Neural crest cell (in vitro differentiated cells): ENCODE measurements at regions not wholly inside any gene's neighbourhood (a gene's known extent, or its start where the extent isn't known, plus 50 kb on each side); places are given as distances from the start of the nearest gene placed in this dataset.

Experiments used
- DNase-seq: peaks from one replicate; pipeline ENCODE4 v3.0.0; 2021; ENCODE audit warnings: low read depth, mixed read lengths, low spot score
- H3K27ac Mint-ChIP-seq: one replicate; pipeline ENCODE4 v1.8.0; 2021; ENCODE audit warnings: mild to moderate bottlenecking, mixed read lengths; ENCODE audit not compliant: unreplicated experiment
- H3K27me3 Mint-ChIP-seq: 2 replicates; pipeline ENCODE4 v1.8.0; 2021; ENCODE audit warnings: low read depth, mild to moderate bottlenecking, mixed read lengths
- H3K36me3 Mint-ChIP-seq: 2 replicates; pipeline ENCODE4 v1.8.0; 2021; ENCODE audit warnings: low read depth, mild to moderate bottlenecking, mixed read lengths
- H3K4me1 Mint-ChIP-seq: 2 replicates; pipeline ENCODE4 v1.8.0; 2021; ENCODE audit warnings: mixed read lengths
- H3K4me3 Mint-ChIP-seq: one replicate; pipeline ENCODE4 v1.8.0; 2021; ENCODE audit warnings: mild to moderate bottlenecking, mixed read lengths
- H3K9me3 Mint-ChIP-seq: 2 replicates; pipeline ENCODE4 v1.8.0; 2021; ENCODE audit warnings: mixed read lengths
- TF ChIP-seq, protein P1 (sequence below): fragments of 200-600 bp; sonication (generic); conservative IDR thresholded peaks from 2 replicates; pipeline ENCODE4 v1.5.0; 2021; ENCODE audit warnings: antibody characterized with exemption, mild to moderate bottlenecking

GRCh38 chr11:70549796-70550195, 151.5 kb downstream of the CTTN start:
- Mint-ChIP-seq H3K27ac (no peak overlapping the region), H3K4me3 (no peak overlapping the region), H3K27me3 (no peaks in the 10 kb centered on the region), H3K4me1 (peaks cover 59% of the 10 kb centered on the region), H3K9me3 (no peaks in the 10 kb centered on the region), H3K36me3 (no peaks in the 10 kb centered on the region)
- DNase-seq, result no peak
- TF ChIP-seq, protein P1, sequence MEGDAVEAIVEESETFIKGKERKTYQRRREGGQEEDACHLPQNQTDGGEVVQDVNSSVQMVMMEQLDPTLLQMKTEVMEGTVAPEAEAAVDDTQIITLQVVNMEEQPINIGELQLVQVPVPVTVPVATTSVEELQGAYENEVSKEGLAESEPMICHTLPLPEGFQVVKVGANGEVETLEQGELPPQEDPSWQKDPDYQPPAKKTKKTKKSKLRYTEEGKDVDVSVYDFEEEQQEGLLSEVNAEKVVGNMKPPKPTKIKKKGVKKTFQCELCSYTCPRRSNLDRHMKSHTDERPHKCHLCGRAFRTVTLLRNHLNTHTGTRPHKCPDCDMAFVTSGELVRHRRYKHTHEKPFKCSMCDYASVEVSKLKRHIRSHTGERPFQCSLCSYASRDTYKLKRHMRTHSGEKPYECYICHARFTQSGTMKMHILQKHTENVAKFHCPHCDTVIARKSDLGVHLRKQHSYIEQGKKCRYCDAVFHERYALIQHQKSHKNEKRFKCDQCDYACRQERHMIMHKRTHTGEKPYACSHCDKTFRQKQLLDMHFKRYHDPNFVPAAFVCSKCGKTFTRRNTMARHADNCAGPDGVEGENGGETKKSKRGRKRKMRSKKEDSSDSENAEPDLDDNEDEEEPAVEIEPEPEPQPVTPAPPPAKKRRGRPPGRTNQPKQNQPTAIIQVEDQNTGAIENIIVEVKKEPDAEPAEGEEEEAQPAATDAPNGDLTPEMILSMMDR, result no peak

DNA sequence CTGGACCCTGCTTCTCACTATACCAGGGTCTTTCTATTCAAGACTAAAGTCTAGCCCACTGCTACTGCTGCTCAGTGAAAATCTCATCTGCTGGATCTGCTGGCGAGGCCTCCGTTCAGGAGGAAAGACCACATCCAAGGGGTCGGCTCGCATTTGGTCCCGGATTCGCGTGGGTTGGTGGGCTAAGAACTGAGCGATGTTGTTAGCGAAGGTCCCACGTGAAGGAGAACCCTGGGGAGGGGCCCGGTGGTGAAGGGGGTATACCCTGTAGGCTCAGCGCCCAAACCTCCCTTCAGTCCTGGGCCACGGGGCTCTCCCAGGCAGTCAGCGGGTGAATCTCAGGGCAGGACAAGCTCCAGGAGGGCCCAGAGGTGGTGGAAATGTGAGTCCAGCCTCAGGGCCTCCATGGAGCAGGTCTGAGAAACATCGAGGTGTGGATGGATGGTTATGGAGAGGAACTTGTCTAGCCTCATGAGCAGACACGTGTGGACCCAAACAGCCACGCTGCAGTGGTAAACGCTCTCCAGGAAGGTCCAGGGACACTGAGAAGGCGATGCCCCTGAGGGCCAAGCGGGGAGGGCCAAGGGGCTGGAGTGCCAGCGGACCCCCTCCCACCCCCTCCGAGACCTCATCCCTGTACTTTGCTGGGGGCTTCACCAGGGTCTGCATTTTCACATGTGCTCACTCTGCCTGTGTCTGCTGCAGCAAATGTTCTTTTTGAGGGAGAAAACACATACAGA, 152.3 kb downstream of the CTTN start:
- Mint-ChIP-seq H3K4me3 (no peak overlapping the region), H3K4me1 (peaks cover 59% of the 10 kb centered on the region), H3K36me3 (no peaks in the 10 kb centered on the region), H3K27ac (no peak overlapping the region), H3K9me3 (no peaks in the 10 kb centered on the region), H3K27me3 (no peaks in the 10 kb centered on the region)
- DNase-seq, result no peak
- TF ChIP-seq, protein P1, result no peak

DNA sequence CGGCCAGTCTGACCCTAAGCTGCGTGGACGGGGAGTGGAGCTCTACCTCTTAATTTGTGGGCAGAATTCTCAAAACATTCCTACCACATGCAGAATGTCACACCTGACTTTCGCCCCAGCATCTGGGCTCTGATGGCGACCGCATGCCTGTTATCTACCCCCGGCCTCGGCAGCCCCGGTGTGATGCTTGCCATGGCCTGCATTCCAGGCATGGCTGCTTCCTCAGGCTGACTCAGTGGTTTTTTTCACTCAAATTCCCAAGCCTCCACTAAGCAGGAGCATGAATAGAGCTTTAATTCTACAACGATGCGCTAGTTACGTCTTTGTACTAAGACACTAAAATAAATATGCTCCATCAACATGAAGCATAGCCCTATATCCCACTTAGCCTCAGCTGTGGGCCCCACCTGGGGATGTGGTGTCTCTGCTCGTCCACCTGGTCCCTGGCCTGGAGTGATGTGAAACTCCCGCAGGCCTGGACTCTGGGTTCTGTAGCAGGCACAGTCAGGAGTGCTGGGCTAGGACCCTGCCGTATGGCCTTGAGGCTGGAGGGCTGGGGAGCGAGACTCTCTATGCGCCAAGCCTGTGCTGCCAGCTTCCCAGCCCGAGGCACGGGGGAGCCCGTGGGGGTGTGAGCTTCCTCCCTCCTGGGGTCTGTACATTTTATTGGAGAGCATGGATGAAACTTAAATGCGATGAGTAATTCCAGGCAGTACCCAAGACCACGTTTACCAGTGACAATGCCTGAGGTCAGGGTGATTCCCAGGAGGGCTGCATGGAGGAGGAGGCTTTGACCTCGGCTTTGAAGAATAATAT, 153.2 kb downstream of the CTTN start:
- peaks cover 66% of the 10 kb centered on the region for H3K4me1 Mint-ChIP-seq
- no peak overlapping the region for H3K4me3 Mint-ChIP-seq
- no peaks in the 10 kb centered on the region for H3K36me3 Mint-ChIP-seq
- H3K27ac Mint-ChIP-seq, result peak overlapping the region; percentile 83
- no peaks in the 10 kb centered on the region for H3K9me3 Mint-ChIP-seq
- TF ChIP-seq, protein P1, result no peak
- H3K27me3 Mint-ChIP-seq, result no peaks in the 10 kb centered on the region
- no peak for DNase-seq

DNA sequence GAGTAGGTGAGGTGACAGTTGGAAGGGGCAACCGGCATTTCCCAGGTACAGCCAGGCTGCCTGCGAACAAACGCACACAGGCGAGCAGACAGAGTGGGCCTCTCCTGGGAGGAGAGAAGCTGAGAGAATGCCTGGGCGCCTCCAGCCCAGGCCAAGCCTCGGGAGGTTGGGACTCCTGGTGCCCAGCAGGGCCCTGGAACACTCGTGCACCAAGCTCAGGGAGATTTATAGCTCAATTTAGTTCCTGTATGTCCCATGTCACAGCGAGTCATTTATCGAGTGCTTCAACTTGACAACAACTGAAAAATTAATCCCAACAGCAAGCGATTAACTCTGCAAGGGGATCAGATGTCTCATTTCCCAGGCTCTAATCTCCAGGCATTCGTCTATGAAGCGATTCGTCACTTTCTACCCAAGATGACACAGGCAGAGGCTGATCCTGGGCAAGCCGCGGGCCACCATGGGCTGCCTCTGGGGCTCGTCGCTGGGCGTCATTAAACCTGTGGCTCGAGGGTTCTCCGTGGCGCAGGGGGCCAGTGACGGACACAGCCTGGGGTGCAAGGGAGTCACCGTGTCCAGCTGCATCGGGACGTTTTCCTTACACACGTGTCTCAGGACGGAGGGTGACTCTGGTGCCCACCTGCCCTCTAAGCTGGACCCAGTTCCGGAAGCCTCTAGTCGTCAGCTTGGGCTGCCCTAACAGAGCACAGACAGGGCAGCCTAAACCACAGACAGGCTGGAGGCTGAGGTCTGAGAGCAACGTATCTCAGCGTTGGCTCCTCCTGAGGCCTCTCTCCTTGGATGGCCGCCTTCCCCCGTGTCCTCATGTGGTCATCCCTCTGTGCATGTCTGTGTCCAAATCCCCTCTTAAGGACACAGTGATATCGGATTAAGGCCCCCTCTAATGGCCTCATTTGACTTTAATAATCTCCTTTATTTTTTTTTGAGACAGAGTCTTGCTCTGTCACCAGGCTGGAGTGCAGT, 154.1 kb downstream of the CTTN start:
- H3K36me3 Mint-ChIP-seq, result no peaks in the 10 kb centered on the region
- H3K4me3 Mint-ChIP-seq, result no peak overlapping the region
- TF ChIP-seq, protein P1, result no peak
- peaks cover 62% of the 10 kb centered on the region for H3K4me1 Mint-ChIP-seq
- H3K27me3 Mint-ChIP-seq, result no peaks in the 10 kb centered on the region
- no peak for DNase-seq
- peak overlapping the region; percentile 83 for H3K27ac Mint-ChIP-seq
- H3K9me3 Mint-ChIP-seq, result no peaks in the 10 kb centered on the region

GRCh38 chr11:70555078-70555477, 156.7 kb downstream of the CTTN start:
- Mint-ChIP-seq H3K4me3 (peak overlapping the region; percentile 1), H3K27ac (peak overlapping the region; percentile 8), H3K36me3 (no peaks in the 10 kb centered on the region), H3K9me3 (no peaks in the 10 kb centered on the region), H3K4me1 (peaks cover 51% of the 10 kb centered on the region), H3K27me3 (no peaks in the 10 kb centered on the region)
- TF ChIP-seq, protein P1, result no peak
- DNase-seq, result no peak
